ENCODE measurements at regions not wholly inside any gene's neighbourhood (a gene's known extent, or its start where the extent isn't known, plus 50 kb on each side); places are given as distances from the start of the nearest gene placed in this dataset.

- TF ChIP-seq RAD21 (IDR thresholded peaks at IDR 0.05; ENCODE audit: low read depth), result no peak
- TF ChIP-seq YY1 (IDR thresholded peaks at IDR 0.05; ENCODE audit: low read depth), result no peak
- TF ChIP-seq REST (IDR thresholded peaks at IDR 0.05; ENCODE audit: low read depth), result no peak
- no peak for TF ChIP-seq TAF1 (IDR thresholded peaks at IDR 0.05; ENCODE audit: low read depth)
- no peak for TF ChIP-seq TCF12 (IDR thresholded peaks at IDR 0.05; ENCODE audit: low read depth)
- TF ChIP-seq MAX (IDR thresholded peaks at IDR 0.05), result no peak
Observed at GRCh38 chr2:139967665-139968064, 1187.5 kb upstream of the NXPH2 start.

- TF ChIP-seq USF1 (IDR thresholded peaks at IDR 0.05) (no peak), EP300 (IDR thresholded peaks at IDR 0.05; ENCODE audit: borderline replicate concordance) (no peak), REST (IDR thresholded peaks at IDR 0.05; ENCODE audit: low read depth) (no peak), TEAD4 (IDR thresholded peaks at IDR 0.05) (no peak), TCF12 (IDR thresholded peaks at IDR 0.05; ENCODE audit: low read depth) (no peak), ZBTB7A (IDR thresholded peaks at IDR 0.05; ENCODE audit: low read depth) (no peak), CEBPB (IDR thresholded peaks at IDR 0.05) (no peak), TAF1 (IDR thresholded peaks at IDR 0.05; ENCODE audit: low read depth) (no peak), YY1 (IDR thresholded peaks at IDR 0.05; ENCODE audit: low read depth) (no peak), EGR1 (IDR thresholded peaks at IDR 0.05) (no peak), CREB1 (IDR thresholded peaks at IDR 0.05; ENCODE audit: low read depth) (no peak), FOXM1 (IDR thresholded peaks at IDR 0.05; ENCODE audit: borderline replicate concordance, low read depth) (no peak), MAX (IDR thresholded peaks at IDR 0.05) (no peak), NFIC (IDR thresholded peaks at IDR 0.05) (no peak), RAD21 (IDR thresholded peaks at IDR 0.05; ENCODE audit: low read depth) (no peak)
Observed at GRCh38 chr2:139964721-139965440, 1184.7 kb upstream of the NXPH2 start.

- no peak for TF ChIP-seq REST (IDR thresholded peaks at IDR 0.05; ENCODE audit: low read depth)
- TF ChIP-seq EGR1 (IDR thresholded peaks at IDR 0.05), result no peak
- no peak for TF ChIP-seq YY1 (IDR thresholded peaks at IDR 0.05; ENCODE audit: low read depth)
- no peak for TF ChIP-seq USF1 (IDR thresholded peaks at IDR 0.05)
- TF ChIP-seq FOXM1 (IDR thresholded peaks at IDR 0.05; ENCODE audit: borderline replicate concordance, low read depth), result no peak
- no peak for TF ChIP-seq TEAD4 (IDR thresholded peaks at IDR 0.05)
- no peak for TF ChIP-seq NFIC (IDR thresholded peaks at IDR 0.05)
- TF ChIP-seq MAX (IDR thresholded peaks at IDR 0.05), result no peak
- TF ChIP-seq CEBPB (IDR thresholded peaks at IDR 0.05), result no peak
- no peak for TF ChIP-seq TCF12 (IDR thresholded peaks at IDR 0.05; ENCODE audit: low read depth)
- no peak for TF ChIP-seq EP300 (IDR thresholded peaks at IDR 0.05; ENCODE audit: borderline replicate concordance)
- TF ChIP-seq TAF1 (IDR thresholded peaks at IDR 0.05; ENCODE audit: low read depth), result no peak
- no peak for TF ChIP-seq ZBTB7A (IDR thresholded peaks at IDR 0.05; ENCODE audit: low read depth)
- TF ChIP-seq RAD21 (IDR thresholded peaks at IDR 0.05; ENCODE audit: low read depth), result no peak
- no peak for TF ChIP-seq CREB1 (IDR thresholded peaks at IDR 0.05; ENCODE audit: low read depth)
Observed at GRCh38 chr2:139963863-139964355, 1183.7 kb upstream of the NXPH2 start.

Measured in Ishikawa (cell line).